ENCODE measurements at regions not wholly inside any gene's neighbourhood (a gene's known extent, or its start where the extent isn't known, plus 50 kb on each side); places are given as distances from the start of the nearest gene placed in this dataset.

DNA sequence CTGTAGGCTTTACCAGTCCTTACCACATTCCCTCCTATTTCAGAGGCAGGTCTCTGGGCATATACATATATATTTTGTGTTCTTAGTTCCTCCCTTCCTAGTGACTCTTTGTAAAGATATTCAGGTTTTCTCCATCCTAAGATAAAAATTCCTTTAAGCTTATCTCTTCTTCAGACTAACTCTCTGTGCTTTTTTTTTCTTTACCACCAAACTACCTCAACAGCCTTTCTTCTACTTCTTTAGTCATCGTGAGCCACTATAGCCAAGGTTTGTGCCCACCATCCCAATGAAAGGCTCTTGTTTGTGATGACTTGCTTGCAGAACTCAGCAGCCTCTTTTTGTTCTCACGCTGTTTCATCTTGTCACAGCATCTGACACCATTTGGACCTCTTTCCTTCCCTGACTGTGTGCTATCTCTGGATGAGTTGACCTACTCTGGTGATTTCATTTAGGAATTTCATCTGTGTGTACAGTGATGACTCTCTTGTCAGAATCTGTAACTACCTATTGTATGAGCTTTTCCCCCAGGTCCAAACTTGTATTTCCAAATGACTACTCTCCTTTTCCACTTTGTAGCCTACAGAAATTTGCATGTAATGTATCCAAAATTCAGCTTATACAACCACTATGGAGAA lies 59.0 kb upstream of the MACF1 start:
- TF ChIP-seq, protein P1, sequence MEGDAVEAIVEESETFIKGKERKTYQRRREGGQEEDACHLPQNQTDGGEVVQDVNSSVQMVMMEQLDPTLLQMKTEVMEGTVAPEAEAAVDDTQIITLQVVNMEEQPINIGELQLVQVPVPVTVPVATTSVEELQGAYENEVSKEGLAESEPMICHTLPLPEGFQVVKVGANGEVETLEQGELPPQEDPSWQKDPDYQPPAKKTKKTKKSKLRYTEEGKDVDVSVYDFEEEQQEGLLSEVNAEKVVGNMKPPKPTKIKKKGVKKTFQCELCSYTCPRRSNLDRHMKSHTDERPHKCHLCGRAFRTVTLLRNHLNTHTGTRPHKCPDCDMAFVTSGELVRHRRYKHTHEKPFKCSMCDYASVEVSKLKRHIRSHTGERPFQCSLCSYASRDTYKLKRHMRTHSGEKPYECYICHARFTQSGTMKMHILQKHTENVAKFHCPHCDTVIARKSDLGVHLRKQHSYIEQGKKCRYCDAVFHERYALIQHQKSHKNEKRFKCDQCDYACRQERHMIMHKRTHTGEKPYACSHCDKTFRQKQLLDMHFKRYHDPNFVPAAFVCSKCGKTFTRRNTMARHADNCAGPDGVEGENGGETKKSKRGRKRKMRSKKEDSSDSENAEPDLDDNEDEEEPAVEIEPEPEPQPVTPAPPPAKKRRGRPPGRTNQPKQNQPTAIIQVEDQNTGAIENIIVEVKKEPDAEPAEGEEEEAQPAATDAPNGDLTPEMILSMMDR (IDR thresholded peaks at IDR 0.05 in 4 of 5, conservative IDR thresholded peaks at IDR 0.05 in 1 of 5) = no peak
- no peak for TF ChIP-seq POLR2A (IDR thresholded peaks at IDR 0.05)
